ENCODE measurements at regions not wholly inside any gene's neighbourhood (a gene's known extent, or its start where the extent isn't known, plus 50 kb on each side); places are given as distances from the start of the nearest gene placed in this dataset.

GRCh38 chr5:141762790-141763368 is 80.8 kb upstream of the ARAP3 start:
- WGBS, 2 donors (ENCODE audit: extremely low coverage in 2 of 2, insufficient read length in 2 of 2, insufficient replicate concordance in 1 of 2): no CpG with 5 or more reads among the region's 8 CpGs
- Histone ChIP-seq H3K27me3 (ENCODE audit: control insufficient read depth in 3 of 3, insufficient read depth in 3 of 3, low read depth in 1 of 3, low read length in 3 of 3) (peaks cover 0 to 6% (median 0%) of the 10 kb centered on the region in 3 experiments), H3K27ac (replicated peaks; ENCODE audit: low read length) (no peak overlapping the region)

DNA sequence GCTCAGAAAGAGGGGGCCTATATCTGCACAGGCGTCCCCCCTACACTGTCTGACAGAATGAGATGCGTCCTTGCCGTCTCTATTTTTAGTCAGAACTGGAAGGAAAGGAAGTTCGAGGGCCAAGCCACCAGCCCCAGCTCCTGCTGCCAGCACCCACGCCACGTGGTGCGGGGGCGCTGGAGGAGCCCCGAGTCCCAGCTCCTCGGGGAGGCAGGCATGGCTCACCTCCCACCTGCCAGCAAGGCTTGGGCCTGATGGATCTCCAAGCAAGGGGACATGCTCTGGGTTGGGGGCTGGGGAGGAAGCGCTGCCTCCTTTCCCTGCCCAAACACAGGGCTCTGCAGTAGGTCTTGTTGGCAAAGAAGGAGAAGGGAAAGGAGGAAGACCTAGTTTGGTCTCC is 80.3 kb upstream of the ARAP3 start:
- no peak overlapping the region for H3K4me3 ChIP-seq (ENCODE audit: low read length in 2 of 2)
- no peak overlapping the region for H3K27ac ChIP-seq (replicated peaks; ENCODE audit: low read length)
- H2BK120ac ChIP-seq (ENCODE audit: low read depth, low read length): no peak overlapping the region
- no peak overlapping the region for H3K9ac ChIP-seq (ENCODE audit: low read depth, low read length, poor library complexity)
- DNase-seq (ENCODE audit: low spot score): no peak
- no CpG with 5 or more reads among the region's 11 CpGs for WGBS, 2 donors (ENCODE audit: extremely low coverage in 2 of 2, insufficient read length in 2 of 2, insufficient replicate concordance in 1 of 2)
- H4K8ac ChIP-seq (ENCODE audit: low read depth, low read length): no peak overlapping the region
- no peaks in the 10 kb centered on the region for H3K36me3 ChIP-seq (replicated peaks in 1 of 2; ENCODE audit: control insufficient read depth in 2 of 2, insufficient read depth in 2 of 2, low read length in 2 of 2)
- no peaks in the 10 kb centered on the region for H3K79me1 ChIP-seq (ENCODE audit: low read depth, low read length)
- peaks cover 9 to 26% of the 10 kb centered on the region in 2 donors for H3K4me1 ChIP-seq (ENCODE audit: control insufficient read depth in 2 of 2, insufficient read depth in 1 of 2, low read depth in 1 of 2, low read length in 2 of 2)
- H2BK5ac ChIP-seq (ENCODE audit: low read length): no peak overlapping the region
- H3K27me3 ChIP-seq (ENCODE audit: control insufficient read depth in 3 of 3, insufficient read depth in 3 of 3, low read depth in 1 of 3, low read length in 3 of 3): peaks cover 0 to 6% (median 0%) of the 10 kb centered on the region in 3 experiments
- H2AFZ ChIP-seq (ENCODE audit: low read length): no peak overlapping the region
- H2BK15ac ChIP-seq (ENCODE audit: low read length): peak overlapping the region; percentile 22
- H3K14ac ChIP-seq (ENCODE audit: low read length): no peak overlapping the region
- no peak overlapping the region for H4K91ac ChIP-seq (ENCODE audit: low read depth, low read length, poor library complexity)
- H3K23ac ChIP-seq (ENCODE audit: low read depth, low read length, poor library complexity): no peak overlapping the region
- H3K4me2 ChIP-seq (ENCODE audit: insufficient read depth, low read length, poor library complexity, severe bottlenecking): no peak overlapping the region
- H3K4ac ChIP-seq (ENCODE audit: low read length): no peak overlapping the region
- no peak overlapping the region for H2BK12ac ChIP-seq (ENCODE audit: low read length)
- H3K9me3 ChIP-seq (replicated peaks in 1 of 2; ENCODE audit: control insufficient read depth in 2 of 2, insufficient read depth in 1 of 2, low read depth in 1 of 2, low read length in 2 of 2): peaks cover 0 to 2% of the 10 kb centered on the region in 2 donors
- no peak overlapping the region for H3K18ac ChIP-seq (ENCODE audit: low read length)
- peak overlapping the region; percentile 24 for H2AK5ac ChIP-seq (ENCODE audit: low read depth, low read length)

More at GRCh38 chr5:141762790-141763368, 80.8 kb upstream of the ARAP3 start:
- H3K36me3 ChIP-seq (replicated peaks in 1 of 2; ENCODE audit: control insufficient read depth in 2 of 2, insufficient read depth in 2 of 2, low read length in 2 of 2): no peaks in the 10 kb centered on the region
- no peak overlapping the region for H2BK120ac ChIP-seq (ENCODE audit: low read depth, low read length)
- H3K18ac ChIP-seq (ENCODE audit: low read length): no peak overlapping the region
- H3K4ac ChIP-seq (ENCODE audit: low read length): no peak overlapping the region
- no peak overlapping the region for H3K9ac ChIP-seq (ENCODE audit: low read depth, low read length, poor library complexity)
- H3K4me3 ChIP-seq (ENCODE audit: low read length in 2 of 2): no peak overlapping the region
- no peak overlapping the region for H2BK5ac ChIP-seq (ENCODE audit: low read length)
- no peak overlapping the region for H2AK5ac ChIP-seq (ENCODE audit: low read depth, low read length)
- no peak overlapping the region for H4K91ac ChIP-seq (ENCODE audit: low read depth, low read length, poor library complexity)
- no peak overlapping the region for H4K8ac ChIP-seq (ENCODE audit: low read depth, low read length)
- H2BK12ac ChIP-seq (ENCODE audit: low read length): no peak overlapping the region
- no peak overlapping the region for H3K23ac ChIP-seq (ENCODE audit: low read depth, low read length, poor library complexity)
- DNase-seq (ENCODE audit: low spot score): no peak
- H3K79me1 ChIP-seq (ENCODE audit: low read depth, low read length): no peaks in the 10 kb centered on the region
- peaks cover 9 to 22% of the 10 kb centered on the region in 2 donors for H3K4me1 ChIP-seq (ENCODE audit: control insufficient read depth in 2 of 2, insufficient read depth in 1 of 2, low read depth in 1 of 2, low read length in 2 of 2)
- H3K9me3 ChIP-seq (replicated peaks in 1 of 2; ENCODE audit: control insufficient read depth in 2 of 2, insufficient read depth in 1 of 2, low read depth in 1 of 2, low read length in 2 of 2): peaks cover 0 to 2% of the 10 kb centered on the region in 2 donors
- no peak overlapping the region for H3K14ac ChIP-seq (ENCODE audit: low read length)
- no peak overlapping the region for H3K4me2 ChIP-seq (ENCODE audit: insufficient read depth, low read length, poor library complexity, severe bottlenecking)
- H2AFZ ChIP-seq (ENCODE audit: low read length): no peak overlapping the region
- no peak overlapping the region for H2BK15ac ChIP-seq (ENCODE audit: low read length)

GRCh38 chr5:141760753-141761152 is 78.7 kb upstream of the ARAP3 start:
- Histone ChIP-seq H2BK5ac (ENCODE audit: low read length) (no peak overlapping the region), H3K9me3 (replicated peaks in 1 of 2; ENCODE audit: control insufficient read depth in 2 of 2, insufficient read depth in 1 of 2, low read depth in 1 of 2, low read length in 2 of 2) (peaks cover 0 to 2% of the 10 kb centered on the region in 2 donors), H3K4me3 (ENCODE audit: low read length in 2 of 2) (no peak overlapping the region), H4K8ac (ENCODE audit: low read depth, low read length) (no peak overlapping the region), H3K4me1 (ENCODE audit: control insufficient read depth in 2 of 2, insufficient read depth in 1 of 2, low read depth in 1 of 2, low read length in 2 of 2) (peaks cover 9 to 26% of the 10 kb centered on the region in 2 donors), H3K27me3 (ENCODE audit: control insufficient read depth in 3 of 3, insufficient read depth in 3 of 3, low read depth in 1 of 3, low read length in 3 of 3) (peaks cover 0 to 6% (median 0%) of the 10 kb centered on the region in 3 experiments), H3K23ac (ENCODE audit: low read depth, low read length, poor library complexity) (no peak overlapping the region), H3K79me1 (ENCODE audit: low read depth, low read length) (no peaks in the 10 kb centered on the region), H2AK5ac (ENCODE audit: low read depth, low read length) (no peak overlapping the region), H3K27ac (replicated peaks; ENCODE audit: low read length) (no peak overlapping the region), H3K36me3 (replicated peaks in 1 of 2; ENCODE audit: control insufficient read depth in 2 of 2, insufficient read depth in 2 of 2, low read length in 2 of 2) (no peaks in the 10 kb centered on the region), H2BK12ac (ENCODE audit: low read length) (no peak overlapping the region), H2AFZ (ENCODE audit: low read length) (no peak overlapping the region), H3K14ac (ENCODE audit: low read length) (no peak overlapping the region), H3K18ac (ENCODE audit: low read length) (peak overlapping the region; percentile 48), H3K9ac (ENCODE audit: low read depth, low read length, poor library complexity) (no peak overlapping the region), H4K91ac (ENCODE audit: low read depth, low read length, poor library complexity) (no peak overlapping the region), H3K4me2 (ENCODE audit: insufficient read depth, low read length, poor library complexity, severe bottlenecking) (no peak overlapping the region), H2BK15ac (ENCODE audit: low read length) (no peak overlapping the region), H3K4ac (ENCODE audit: low read length) (no peak overlapping the region), H2BK120ac (ENCODE audit: low read depth, low read length) (no peak overlapping the region)
- no peak for DNase-seq (ENCODE audit: low spot score)
- WGBS, 2 donors (ENCODE audit: extremely low coverage in 2 of 2, insufficient read length in 2 of 2, insufficient replicate concordance in 1 of 2): no CpG with 5 or more reads among the region's 10 CpGs

GRCh38 chr5:141760193-141760592 is 78.2 kb upstream of the ARAP3 start:
- Histone ChIP-seq H3K4me1 (ENCODE audit: control insufficient read depth in 2 of 2, insufficient read depth in 1 of 2, low read depth in 1 of 2, low read length in 2 of 2) (peaks cover 9 to 26% of the 10 kb centered on the region in 2 donors), H4K91ac (ENCODE audit: low read depth, low read length, poor library complexity) (no peak overlapping the region), H3K27ac (replicated peaks; ENCODE audit: low read length) (no peak overlapping the region), H2BK5ac (ENCODE audit: low read length) (no peak overlapping the region), H3K23ac (ENCODE audit: low read depth, low read length, poor library complexity) (no peak overlapping the region), H3K4me3 (ENCODE audit: low read length in 2 of 2) (no peak overlapping the region), H3K79me1 (ENCODE audit: low read depth, low read length) (no peaks in the 10 kb centered on the region), H2AFZ (ENCODE audit: low read length) (no peak overlapping the region), H3K4me2 (ENCODE audit: insufficient read depth, low read length, poor library complexity, severe bottlenecking) (no peak overlapping the region), H3K9me3 (replicated peaks in 1 of 2; ENCODE audit: control insufficient read depth in 2 of 2, insufficient read depth in 1 of 2, low read depth in 1 of 2, low read length in 2 of 2) (peaks cover 0 to 2% of the 10 kb centered on the region in 2 donors), H2AK5ac (ENCODE audit: low read depth, low read length) (peak overlapping the region; percentile 29), H2BK12ac (ENCODE audit: low read length) (no peak overlapping the region), H3K36me3 (replicated peaks in 1 of 2; ENCODE audit: control insufficient read depth in 2 of 2, insufficient read depth in 2 of 2, low read length in 2 of 2) (no peaks in the 10 kb centered on the region), H3K18ac (ENCODE audit: low read length) (no peak overlapping the region), H3K14ac (ENCODE audit: low read length) (no peak overlapping the region), H2BK15ac (ENCODE audit: low read length) (peak overlapping the region; percentile 56), H3K9ac (ENCODE audit: low read depth, low read length, poor library complexity) (no peak overlapping the region), H2BK120ac (ENCODE audit: low read depth, low read length) (no peak overlapping the region), H3K4ac (ENCODE audit: low read length) (no peak overlapping the region), H4K8ac (ENCODE audit: low read depth, low read length) (no peak overlapping the region), H3K27me3 (ENCODE audit: control insufficient read depth in 3 of 3, insufficient read depth in 3 of 3, low read depth in 1 of 3, low read length in 3 of 3) (peaks cover 0 to 9% (median 0%) of the 10 kb centered on the region in 3 experiments)
- DNase-seq (ENCODE audit: low spot score): no peak
- no CpG with 5 or more reads among the region's 4 CpGs for WGBS, 2 donors (ENCODE audit: extremely low coverage in 2 of 2, insufficient read length in 2 of 2, insufficient replicate concordance in 1 of 2)
